ENCODE measurements at regions not wholly inside any gene's neighbourhood (a gene's known extent, or its start where the extent isn't known, plus 50 kb on each side); places are given as distances from the start of the nearest gene placed in this dataset.

DNA sequence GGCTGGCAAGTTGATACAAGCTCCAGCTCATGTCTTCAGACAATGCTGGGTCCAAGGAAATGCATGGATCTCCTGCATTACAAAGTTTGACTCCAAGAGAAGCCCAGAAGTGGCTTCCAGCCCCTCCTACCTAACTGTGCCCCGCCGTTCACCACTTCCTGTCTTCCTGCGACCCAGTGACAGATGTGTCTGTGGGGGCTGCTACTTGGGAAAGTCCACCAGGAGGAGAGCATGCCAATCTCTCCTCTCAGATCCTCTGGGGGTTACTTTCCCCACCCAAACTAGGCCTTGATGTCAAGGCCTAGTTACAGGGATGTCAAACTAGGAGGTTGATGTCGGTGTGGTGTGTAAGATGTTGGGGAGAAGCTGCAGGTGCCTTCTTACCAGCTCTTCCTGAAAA is 133.6 kb upstream of the RASGRP1 start:
- Histone ChIP-seq H3K4me2 (ENCODE audit: insufficient read depth in 1 of 2, low read depth in 2 of 2, low read length in 2 of 2) (no peak overlapping the region), H4K5ac (ENCODE audit: insufficient read length, low read depth, low read length) (no peak overlapping the region), H3K23me2 (ENCODE audit: low read depth, low read length) (no peaks in the 10 kb centered on the region), H3K4me3 (ENCODE audit: extremely low read depth in 1 of 4, insufficient read depth in 2 of 4, low read depth in 3 of 4, low read length in 4 of 4) (no peak overlapping the region), H4K20me1 (replicated peaks in 1 of 2; ENCODE audit: control insufficient read depth in 1 of 2, insufficient read depth in 2 of 2, low read length in 2 of 2) (no peaks in the 10 kb centered on the region), H2BK5ac (ENCODE audit: low read depth, low read length) (no peak overlapping the region), H3K9ac (replicated peaks in 1 of 4; ENCODE audit: extremely low read depth in 1 of 4, low read depth in 3 of 4, low read length in 3 of 4) (no peak overlapping the region), H2BK12ac (ENCODE audit: low read depth, low read length) (no peak overlapping the region), H3K79me2 (ENCODE audit: control insufficient read depth in 1 of 2, insufficient read depth in 2 of 2, low read length in 2 of 2) (no peaks in the 10 kb centered on the region), H4K91ac (replicated peaks; ENCODE audit: insufficient read length, low read length) (no peak overlapping the region), H3K27me3 (replicated peaks in 1 of 4; ENCODE audit: control insufficient read depth in 3 of 4, extremely low read depth in 1 of 4, insufficient read depth in 3 of 4, low read length in 3 of 4) (no peaks in the 10 kb centered on the region; a peak in 1 of 7 replicates), H3K56ac (replicated peaks; ENCODE audit: insufficient read length, low read depth, low read length) (no peak overlapping the region), H2AK5ac (ENCODE audit: low read depth, low read length) (no peak overlapping the region), H2BK15ac (ENCODE audit: low read length) (no peak overlapping the region), H4K8ac (ENCODE audit: extremely low read depth, insufficient read depth, low read length) (no peak overlapping the region), H2BK120ac (replicated peaks; ENCODE audit: low read depth, low read length) (no peak overlapping the region), H3K4me1 (replicated peaks in 1 of 4; ENCODE audit: control insufficient read depth in 3 of 4, insufficient read depth in 4 of 4, low read length in 3 of 4) (peaks cover 0 to 6% (median 3%) of the 10 kb centered on the region in 4 experiments; a peak in 4 of 7 replicates), H3K79me1 (ENCODE audit: low read depth, low read length) (no peaks in the 10 kb centered on the region), H2BK20ac (ENCODE audit: low read length) (no peak overlapping the region), H2AFZ (ENCODE audit: low read length) (no peak overlapping the region), H3K4ac (replicated peaks; ENCODE audit: insufficient read length, low read depth, low read length) (no peak overlapping the region), H3K23ac (ENCODE audit: insufficient read length) (no peak overlapping the region), H3K27ac (ENCODE audit: low read depth, low read length) (no peak overlapping the region), H3K9me3 (ENCODE audit: insufficient read depth in 2 of 2, low read depth in 1 of 2, low read length in 1 of 2) (no peaks in the 10 kb centered on the region), H3K14ac (ENCODE audit: insufficient read length) (no peak overlapping the region), H3K18ac (ENCODE audit: extremely low read depth, low read length) (no peak overlapping the region), H3K36me3 (ENCODE audit: control insufficient read depth in 2 of 4, insufficient read depth in 4 of 4, low read length in 3 of 4) (no peaks in the 10 kb centered on the region)
- WGBS, 2 experiments (ENCODE audit: extremely low coverage in 1 of 2, insufficient coverage in 1 of 2, insufficient read length in 1 of 2, insufficient replicate concordance in 2 of 2, low coverage in 1 of 2, low lambda C conversion rate in 2 of 2, missing lambda C conversion rate in 1 of 2): 77% methylated on average over 4 of the region's 4 CpGs; no CpG with 5 or more reads in 1 of the 2 experiments
- DNase-seq (ENCODE audit: low read depth in 1 of 2, low spot score in 2 of 2): no peak
- ChIA-PET CTCF (ENCODE audit: partially characterized antibody) (interaction anchor here (0.6 to 5.9 kb wide), 15 partner anchors 9 to 719 kb away, joined by 3 to 72 read pairs (median 9); partner anchors contain the start of gene RASGRP1), POLR2A (ENCODE audit: partially characterized antibody) (no interaction called here)
- FAIRE-seq: no peak
- no peak for TF ChIP-seq KDM4A (IDR thresholded peaks at IDR 0.05; ENCODE audit: low read depth, low read length, severe bottlenecking)
- no peak for TF ChIP-seq TAF7 (optimal IDR thresholded peaks at IDR 0.05; ENCODE audit: borderline replicate concordance, low read depth, low read length)
- no peak for TF ChIP-seq NRF1 (IDR thresholded peaks at IDR 0.05; ENCODE audit: low read depth, low read length)
- TF ChIP-seq CTBP2 (IDR thresholded peaks at IDR 0.05; ENCODE audit: borderline replicate concordance, insufficient read depth, insufficient read length, low read length): no peak
- no peak for TF ChIP-seq JUND (IDR thresholded peaks at IDR 0.05; ENCODE audit: low read length)
- TF ChIP-seq NANOG (IDR thresholded peaks at IDR 0.05; ENCODE audit: insufficient read depth, low read depth, low read length, poor library complexity, severe bottlenecking): no peak
- TF ChIP-seq BRCA1 (IDR thresholded peaks at IDR 0.05; ENCODE audit: low read depth, low read length): no peak
- no peak for TF ChIP-seq POLR2AphosphoS5 (IDR thresholded peaks at IDR 0.05; ENCODE audit: low read depth, low read length)
- TF ChIP-seq KDM5A (IDR thresholded peaks at IDR 0.05; ENCODE audit: low read length): no peak
- no peak for TF ChIP-seq ASH2L (IDR thresholded peaks at IDR 0.05; ENCODE audit: low read length)
- no peak for TF ChIP-seq RNF2 (IDR thresholded peaks at IDR 0.05; ENCODE audit: borderline replicate concordance, low read depth, low read length, missing control alignments, poor library complexity, severe bottlenecking)
- no peak for TF ChIP-seq PHF8 (conservative IDR thresholded peaks at IDR 0.05; ENCODE audit: low read depth, low read length)
- TF ChIP-seq RBBP5 (IDR thresholded peaks at IDR 0.05; ENCODE audit: borderline replicate concordance, low read depth, low read length): no peak
